ENCODE measurements at regions not wholly inside any gene's neighbourhood (a gene's known extent, or its start where the extent isn't known, plus 50 kb on each side); places are given as distances from the start of the nearest gene placed in this dataset.

- no peaks in the 10 kb centered on the region for H3K9me2 ChIP-seq (ENCODE audit: insufficient read depth, low read length)
- H3F3A ChIP-seq (ENCODE audit: insufficient read depth, low read length, poor library complexity, severe bottlenecking), result no peaks in the 10 kb centered on the region
- H4K20me1 ChIP-seq (ENCODE audit: insufficient read depth), result no peaks in the 10 kb centered on the region
- TF ChIP-seq SMC3 (conservative IDR thresholded peaks at IDR 0.05; ENCODE audit: poor library complexity) (no peak), REST (IDR thresholded peaks at IDR 0.05; ENCODE audit: borderline replicate concordance) (no peak), CTCF (IDR thresholded peaks at IDR 0.05; ENCODE audit: poor library complexity, severe bottlenecking) (no peak), TAF1 (IDR thresholded peaks at IDR 0.05; ENCODE audit: low read depth) (no peak), EZH2 (IDR thresholded peaks at IDR 0.05; ENCODE audit: borderline replicate concordance, insufficient read depth, low read length, poor library complexity, severe bottlenecking) (no peak), MXI1 (conservative IDR thresholded peaks at IDR 0.05; ENCODE audit: poor library complexity, severe bottlenecking) (no peak), RAD21 (conservative IDR thresholded peaks at IDR 0.05) (no peak), POLR2AphosphoS5 (IDR thresholded peaks at IDR 0.05) (no peak), EP300 (conservative IDR thresholded peaks at IDR 0.05; ENCODE audit: poor library complexity, severe bottlenecking) (no peak)
- H3K27me3 ChIP-seq (ENCODE audit: insufficient read depth, low read depth, low read length), result no peaks in the 10 kb centered on the region
- H3K9ac ChIP-seq (ENCODE audit: low read length), result no peak overlapping the region
- no peak overlapping the region for H2AFZ ChIP-seq (ENCODE audit: low read depth, low read length)
- no peaks in the 10 kb centered on the region for H3K36me3 ChIP-seq (ENCODE audit: insufficient read depth, low read length)
- H3K4me2 ChIP-seq (ENCODE audit: low read length), result no peak overlapping the region
- H3K4me3 ChIP-seq (ENCODE audit: low read length), result no peak overlapping the region
- H3K27ac ChIP-seq (ENCODE audit: low read length), result no peak overlapping the region
- H3K9me3 ChIP-seq (ENCODE audit: low read length), result no peaks in the 10 kb centered on the region
- H3K79me2 ChIP-seq (replicated peaks; ENCODE audit: insufficient read depth, low read length), result no peaks in the 10 kb centered on the region
These were observed 50.6 kb upstream of the NKD1 start for GRCh38 chr16:50497592-50497991.

- Histone ChIP-seq H3K79me2 (replicated peaks; ENCODE audit: insufficient read depth, low read length) (no peaks in the 10 kb centered on the region), H3K27me3 (ENCODE audit: insufficient read depth, low read depth, low read length) (no peaks in the 10 kb centered on the region), H3K9me2 (ENCODE audit: insufficient read depth, low read length) (no peaks in the 10 kb centered on the region), H3K36me3 (ENCODE audit: insufficient read depth, low read length) (no peaks in the 10 kb centered on the region), H4K20me1 (ENCODE audit: insufficient read depth) (no peaks in the 10 kb centered on the region), H3K27ac (ENCODE audit: low read length) (no peak overlapping the region), H3F3A (ENCODE audit: insufficient read depth, low read length, poor library complexity, severe bottlenecking) (no peaks in the 10 kb centered on the region), H3K9ac (ENCODE audit: low read length) (no peak overlapping the region), H3K9me3 (ENCODE audit: low read length) (no peaks in the 10 kb centered on the region), H2AFZ (ENCODE audit: low read depth, low read length) (no peak overlapping the region), H3K4me3 (ENCODE audit: low read length) (no peak overlapping the region), H3K4me2 (ENCODE audit: low read length) (no peak overlapping the region)
- no peak for TF ChIP-seq EP300 (conservative IDR thresholded peaks at IDR 0.05; ENCODE audit: poor library complexity, severe bottlenecking)
- TF ChIP-seq TAF1 (IDR thresholded peaks at IDR 0.05; ENCODE audit: low read depth), result no peak
- TF ChIP-seq RAD21 (conservative IDR thresholded peaks at IDR 0.05), result no peak
- TF ChIP-seq EZH2 (IDR thresholded peaks at IDR 0.05; ENCODE audit: borderline replicate concordance, insufficient read depth, low read length, poor library complexity, severe bottlenecking), result no peak
- TF ChIP-seq CTCF (IDR thresholded peaks at IDR 0.05; ENCODE audit: poor library complexity, severe bottlenecking), result no peak
- TF ChIP-seq MXI1 (conservative IDR thresholded peaks at IDR 0.05; ENCODE audit: poor library complexity, severe bottlenecking), result no peak
- TF ChIP-seq POLR2AphosphoS5 (IDR thresholded peaks at IDR 0.05), result no peak
- no peak for TF ChIP-seq REST (IDR thresholded peaks at IDR 0.05; ENCODE audit: borderline replicate concordance)
- no peak for TF ChIP-seq SMC3 (conservative IDR thresholded peaks at IDR 0.05; ENCODE audit: poor library complexity)
These were observed 51.2 kb upstream of the NKD1 start for GRCh38 chr16:50496990-50497389.
